Glutamatergic neuron (in vitro differentiated cells): ENCODE measurements at regions not wholly inside any gene's neighbourhood (a gene's known extent, or its start where the extent isn't known, plus 50 kb on each side); places are given as distances from the start of the nearest gene placed in this dataset.
"Not testable (repeated sequence)": the region's sequence is repeated elsewhere in the genome, so short reads cannot be mapped to it uniquely, and the experiment has no call there.

ENCODE experiments used
- DNase-seq: peaks from one replicate; pipeline ENCODE4 v3.0.0; 2022
- H3K27ac Mint-ChIP-seq: one replicate; pipeline ENCODE4 v1.8.0; 2020; ENCODE audit warnings: mild to moderate bottlenecking, mixed read lengths, inconsistent platforms; ENCODE audit not compliant: unreplicated experiment
- H3K27me3 Mint-ChIP-seq: one replicate; pipeline ENCODE4 v1.8.0; 2020; ENCODE audit warnings: mild to moderate bottlenecking, moderate library complexity, mixed read lengths, inconsistent platforms; ENCODE audit not compliant: unreplicated experiment
- H3K36me3 Mint-ChIP-seq: one replicate; pipeline ENCODE4 v1.8.0; 2020; ENCODE audit warnings: mild to moderate bottlenecking, mixed read lengths, inconsistent platforms; ENCODE audit not compliant: unreplicated experiment
- H3K4me1 Mint-ChIP-seq: one replicate; pipeline ENCODE4 v1.8.0; 2020; ENCODE audit warnings: mild to moderate bottlenecking, low read depth, mixed read lengths, inconsistent platforms; ENCODE audit not compliant: unreplicated experiment
- H3K4me3 Mint-ChIP-seq: one replicate; pipeline ENCODE4 v1.8.0; 2020; ENCODE audit warnings: mild to moderate bottlenecking, mixed read lengths, inconsistent platforms; ENCODE audit not compliant: unreplicated experiment
- H3K9me3 Mint-ChIP-seq: one replicate; pipeline ENCODE4 v1.8.0; 2020; ENCODE audit warnings: mild to moderate bottlenecking, moderate library complexity, mixed read lengths, inconsistent platforms; ENCODE audit not compliant: unreplicated experiment
- CTCF ChIP-seq: fragments of 200-600 bp; sonication (generic); IDR thresholded peaks from one replicate; pipeline ENCODE4 v1.5.0; 2021; ENCODE audit not compliant: partially characterized antibody, unreplicated experiment

GRCh38 chr6:6738922-6739716 lies 150.6 kb downstream of the LY86 start:
- H3K9me3 Mint-ChIP-seq: no peaks in the 10 kb centered on the region
- peaks cover 8% of the 10 kb centered on the region for H3K27me3 Mint-ChIP-seq
- no peaks in the 10 kb centered on the region for H3K36me3 Mint-ChIP-seq
- peaks cover 30% of the 10 kb centered on the region for H3K4me1 Mint-ChIP-seq
- TF ChIP-seq CTCF: no peak
- no peak for DNase-seq
- no peak overlapping the region for H3K4me3 Mint-ChIP-seq
- no peak overlapping the region for H3K27ac Mint-ChIP-seq

- peaks cover 15% of the 10 kb centered on the region for H3K4me1 Mint-ChIP-seq
- H3K27ac Mint-ChIP-seq: no peak overlapping the region
- H3K4me3 Mint-ChIP-seq: no peak overlapping the region
- no peak for DNase-seq
- peaks cover 5% of the 10 kb centered on the region for H3K9me3 Mint-ChIP-seq
- TF ChIP-seq CTCF: no peak
- no peaks in the 10 kb centered on the region for H3K36me3 Mint-ChIP-seq
- peaks cover 8% of the 10 kb centered on the region for H3K27me3 Mint-ChIP-seq
These were observed 152.1 kb downstream of the LY86 start for GRCh38 chr6:6740595-6740994.

GRCh38 chr6:6741264-6741663 lies 152.7 kb downstream of the LY86 start:
- DNase-seq: peak; percentile 39
- Mint-ChIP-seq H3K36me3 (no peaks in the 10 kb centered on the region), H3K27ac (no peak overlapping the region), H3K9me3 (peaks cover 5% of the 10 kb centered on the region), H3K27me3 (peaks cover 8% of the 10 kb centered on the region), H3K4me1 (peaks cover 11% of the 10 kb centered on the region), H3K4me3 (no peak overlapping the region)
- no peak for TF ChIP-seq CTCF

- Mint-ChIP-seq H3K4me3 (no peak overlapping the region), H3K9me3 (peaks cover 5% of the 10 kb centered on the region), H3K36me3 (no peaks in the 10 kb centered on the region), H3K27ac (no peak overlapping the region), H3K4me1 (peaks cover 17% of the 10 kb centered on the region), H3K27me3 (peaks cover 8% of the 10 kb centered on the region)
- no peak for TF ChIP-seq CTCF
- DNase-seq: no peak
These were observed 154.0 kb downstream of the LY86 start for GRCh38 chr6:6742535-6742934.

- no peak overlapping the region for H3K27ac Mint-ChIP-seq
- peaks cover 28% of the 10 kb centered on the region for H3K4me1 Mint-ChIP-seq
- DNase-seq: no peak
- no peaks in the 10 kb centered on the region for H3K36me3 Mint-ChIP-seq
- TF ChIP-seq CTCF: no peak
- peaks cover 5% of the 10 kb centered on the region for H3K9me3 Mint-ChIP-seq
- H3K4me3 Mint-ChIP-seq: no peak overlapping the region
- peaks cover 7% of the 10 kb centered on the region for H3K27me3 Mint-ChIP-seq
These were observed 156.0 kb downstream of the LY86 start for GRCh38 chr6:6744551-6744950.

- H3K4me3 Mint-ChIP-seq, H3K27me3 Mint-ChIP-seq, DNase-seq, H3K36me3 Mint-ChIP-seq, H3K9me3 Mint-ChIP-seq, H3K27ac Mint-ChIP-seq: not testable (repeated sequence)
- peaks cover 34% of the 10 kb centered on the region for H3K4me1 Mint-ChIP-seq
These were observed 157.3 kb downstream of the LY86 start for GRCh38 chr6:6745637-6746332.
